CD4-positive, alpha-beta T cell (primary cell): ENCODE measurements at regions not wholly inside any gene's neighbourhood (a gene's known extent, or its start where the extent isn't known, plus 50 kb on each side); places are given as distances from the start of the nearest gene placed in this dataset.

Experiments used
- ATAC-seq: fragments of 200-7000 bp; cut with Tn5 transposase; one replicate; pipeline ENCODE4 v1.10.0; 2022; ENCODE audit warnings: mild to moderate bottlenecking; ENCODE audit not compliant: poor library complexity
- CTCF ChIA-PET: fragments of 350-600 bp; sonication (Branson Sonifier 250); formaldehyde crosslinking; loops from one replicate; lab custom pipeline; 2021; ENCODE audit warnings: antibody characterized with exemption, inconsistent platforms; lab: Charles Lee
- POLR2A ChIA-PET: fragments of 350-600 bp; sonication (Branson Sonifier 250); formaldehyde crosslinking; loops from one replicate; lab custom pipeline; 2021; ENCODE audit warnings: antibody characterized with exemption, inconsistent platforms; lab: Charles Lee
- DNase-seq, 14 experiments: peaks; one replicate each; pipeline ENCODE4 v3.0.0-alpha.2; 2013 to 2020; ENCODE audit warnings: mixed read lengths in 2 of 14
- H3K27ac ChIP-seq, 2 donors: one replicate each; pipeline versions ENCODE4 v1.5.1 to v1.7.0; 2013; ENCODE audit warnings: low read length in 2 of 2, low read depth in 1 of 2, mild to moderate bottlenecking in 1 of 2
- H3K27me3 ChIP-seq, 2 experiments: 1 replicate in 1 of 2; 2 replicates in 1 of 2; pipeline versions ENCODE4 v1.6.1 to v1.7.0; 2013; ENCODE audit warnings: low read length in 2 of 2, control low read depth in 1 of 2, mild to moderate bottlenecking in 1 of 2, moderate library complexity in 1 of 2; ENCODE audit not compliant: insufficient read depth in 2 of 2, control insufficient read depth in 1 of 2
- H3K36me3 ChIP-seq: one replicate; pipeline ENCODE4 v1.6.1; 2013; ENCODE audit warnings: low read length, control low read depth; ENCODE audit not compliant: insufficient read depth
- H3K4me1 ChIP-seq: one replicate; pipeline ENCODE4 v1.6.1; 2013; ENCODE audit warnings: low read length, control low read depth; ENCODE audit not compliant: insufficient read depth
- H3K4me3 ChIP-seq: one replicate; pipeline ENCODE4 v1.5.1; 2013; ENCODE audit warnings: mild to moderate bottlenecking, low read length, moderate library complexity
- H3K9me3 ChIP-seq, 2 experiments: 1 replicate in 1 of 2; 2 replicates in 1 of 2; pipeline versions ENCODE4 v1.6.1 to v1.7.0; 2013; ENCODE audit warnings: low read length in 2 of 2, mild to moderate bottlenecking in 2 of 2, control low read depth in 1 of 2, moderate library complexity in 1 of 2; ENCODE audit not compliant: control insufficient read depth in 1 of 2, insufficient read depth in 1 of 2
- H3K27ac Mint-ChIP-seq: one replicate; pipeline ENCODE4 v1.8.0; 2020; ENCODE audit warnings: mixed read lengths
- H3K27me3 Mint-ChIP-seq: one replicate; pipeline ENCODE4 v1.8.0; 2021; ENCODE audit warnings: mixed read lengths
- H3K36me3 Mint-ChIP-seq: one replicate; pipeline ENCODE4 v1.8.0; 2021; ENCODE audit warnings: low read depth, mixed read lengths
- H3K4me1 Mint-ChIP-seq: one replicate; pipeline ENCODE4 v1.8.0; 2021; ENCODE audit warnings: low read depth, mixed read lengths
- H3K4me3 Mint-ChIP-seq: one replicate; pipeline ENCODE4 v1.8.0; 2020; ENCODE audit warnings: mild to moderate bottlenecking, mixed read lengths
- H3K9me3 Mint-ChIP-seq: one replicate; pipeline ENCODE4 v1.8.0; 2020; ENCODE audit warnings: mixed read lengths
- intact Hi-C, 2 experiments: fragments of 100-400 bp; cut with DNase I in 1 of 2; cut with micrococcal nuclease in 1 of 2; formaldehyde crosslinking; loops; one replicate each; pipeline versions ENCODE4 v1.15.1 to v1.9.0; 2023 to 2025; cut with DNase I, micrococcal nuclease
- TF ChIP-seq, protein P1 (sequence below): fragments of 200-600 bp; IDR thresholded peaks from one replicate; pipeline ENCODE4 v1.8.0; 2022; ENCODE audit warnings: antibody characterized with exemption, mild to moderate bottlenecking

DNA sequence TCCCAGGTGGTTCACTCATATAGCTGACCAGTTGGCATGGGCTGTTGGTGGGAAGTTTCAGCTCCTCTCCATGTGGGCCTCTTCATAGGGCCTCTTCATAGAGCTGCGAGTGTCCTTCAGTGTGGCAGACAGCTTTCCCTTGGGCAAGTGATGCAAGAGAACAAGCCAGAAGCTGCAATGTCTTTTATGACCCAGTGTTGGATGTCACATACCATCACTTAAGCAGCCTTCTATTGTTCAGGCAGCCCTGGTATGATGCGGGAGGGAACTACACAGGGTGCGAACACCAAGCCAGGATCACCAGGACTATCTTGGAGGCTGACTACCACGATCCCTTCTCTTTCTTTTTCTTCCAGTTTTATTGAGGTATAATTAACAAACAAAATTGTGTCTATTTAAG is 126.5 kb upstream of the ITGA6 start:
- Mint-ChIP-seq H3K27me3 (peaks cover 16% of the 10 kb centered on the region), H3K4me3 (no peak overlapping the region), H3K9me3 (no peaks in the 10 kb centered on the region), H3K4me1 (no peaks in the 10 kb centered on the region), H3K27ac (no peak overlapping the region), H3K36me3 (no peaks in the 10 kb centered on the region)
- CTCF ChIA-PET = no interaction called here
- intact Hi-C loops = no loop called here
- Histone ChIP-seq H3K4me3 (no peak overlapping the region), H3K4me1 (no peaks in the 10 kb centered on the region), H3K27ac (no peak overlapping the region), H3K27me3 (no peaks in the 10 kb centered on the region), H3K36me3 (no peaks in the 10 kb centered on the region), H3K9me3 (no peaks in the 10 kb centered on the region)
- POLR2A ChIA-PET = interaction anchor here (0.8 kb wide), 1 partner anchor 10 kb away, joined by 3 read pairs; no protein-coding TSS in a partner anchor
- no peak for DNase-seq
- TF ChIP-seq, protein P1, sequence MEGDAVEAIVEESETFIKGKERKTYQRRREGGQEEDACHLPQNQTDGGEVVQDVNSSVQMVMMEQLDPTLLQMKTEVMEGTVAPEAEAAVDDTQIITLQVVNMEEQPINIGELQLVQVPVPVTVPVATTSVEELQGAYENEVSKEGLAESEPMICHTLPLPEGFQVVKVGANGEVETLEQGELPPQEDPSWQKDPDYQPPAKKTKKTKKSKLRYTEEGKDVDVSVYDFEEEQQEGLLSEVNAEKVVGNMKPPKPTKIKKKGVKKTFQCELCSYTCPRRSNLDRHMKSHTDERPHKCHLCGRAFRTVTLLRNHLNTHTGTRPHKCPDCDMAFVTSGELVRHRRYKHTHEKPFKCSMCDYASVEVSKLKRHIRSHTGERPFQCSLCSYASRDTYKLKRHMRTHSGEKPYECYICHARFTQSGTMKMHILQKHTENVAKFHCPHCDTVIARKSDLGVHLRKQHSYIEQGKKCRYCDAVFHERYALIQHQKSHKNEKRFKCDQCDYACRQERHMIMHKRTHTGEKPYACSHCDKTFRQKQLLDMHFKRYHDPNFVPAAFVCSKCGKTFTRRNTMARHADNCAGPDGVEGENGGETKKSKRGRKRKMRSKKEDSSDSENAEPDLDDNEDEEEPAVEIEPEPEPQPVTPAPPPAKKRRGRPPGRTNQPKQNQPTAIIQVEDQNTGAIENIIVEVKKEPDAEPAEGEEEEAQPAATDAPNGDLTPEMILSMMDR = no peak
- no peak for ATAC-seq

DNA sequence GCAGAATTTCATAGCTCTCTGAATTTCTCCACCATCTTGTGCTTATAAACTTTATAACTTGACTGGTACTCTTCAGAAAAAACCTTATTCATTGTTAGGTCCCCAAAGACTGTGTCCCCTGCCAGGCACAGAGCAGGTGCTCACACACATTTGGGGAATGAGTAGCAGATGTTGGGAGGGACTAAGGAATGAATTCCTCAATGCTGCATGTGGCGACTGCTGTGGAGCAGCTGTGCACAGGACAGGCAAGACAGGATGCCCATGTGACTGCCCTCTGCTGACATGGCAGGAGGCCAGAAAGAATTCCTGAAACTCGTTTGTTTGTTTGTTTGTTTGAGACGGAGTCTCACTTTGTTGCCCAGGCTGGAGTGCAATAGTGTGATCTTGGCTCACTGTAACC is 122.3 kb upstream of the ITGA6 start:
- H3K4me1 ChIP-seq = no peaks in the 10 kb centered on the region
- Mint-ChIP-seq H3K4me3 (no peak overlapping the region), H3K27me3 (peaks cover 6% of the 10 kb centered on the region), H3K4me1 (no peaks in the 10 kb centered on the region), H3K36me3 (no peaks in the 10 kb centered on the region), H3K9me3 (no peaks in the 10 kb centered on the region), H3K27ac (no peak overlapping the region)
- no peak for ATAC-seq
- POLR2A ChIA-PET = no interaction called here
- H3K36me3 ChIP-seq = no peaks in the 10 kb centered on the region
- no peak overlapping the region for H3K27ac ChIP-seq
- H3K4me3 ChIP-seq = no peak overlapping the region
- H3K27me3 ChIP-seq = no peaks in the 10 kb centered on the region
- intact Hi-C loops = no loop called here
- TF ChIP-seq, protein P1 = no peak
- CTCF ChIA-PET = no interaction called here
- no peaks in the 10 kb centered on the region for H3K9me3 ChIP-seq
- no peak for DNase-seq

- no peaks in the 10 kb centered on the region for H3K27me3 Mint-ChIP-seq
- POLR2A ChIA-PET = no interaction called here
Measured at GRCh38 chr2:172307800-172308199, 119.6 kb upstream of the ITGA6 start.

More at GRCh38 chr2:172307800-172308199, 119.6 kb upstream of the ITGA6 start:
- H3K4me3 Mint-ChIP-seq = no peak overlapping the region
- H3K36me3 Mint-ChIP-seq = no peaks in the 10 kb centered on the region
- no peak overlapping the region for H3K27ac Mint-ChIP-seq
- no peaks in the 10 kb centered on the region for H3K36me3 ChIP-seq
- DNase-seq (no peak), ATAC-seq (no peak)
- intact Hi-C loops = no loop called here
- no peaks in the 10 kb centered on the region for H3K4me1 ChIP-seq
- CTCF ChIA-PET = no interaction called here
- no peaks in the 10 kb centered on the region for H3K9me3 Mint-ChIP-seq
- H3K27ac ChIP-seq = no peak overlapping the region
- no peak overlapping the region for H3K4me3 ChIP-seq
- no peaks in the 10 kb centered on the region for H3K9me3 ChIP-seq
- no peaks in the 10 kb centered on the region for H3K27me3 ChIP-seq
- H3K4me1 Mint-ChIP-seq = no peaks in the 10 kb centered on the region
- TF ChIP-seq, protein P1 = no peak
